H1 (cell line): ENCODE measurements at regions not wholly inside any gene's neighbourhood (a gene's known extent, or its start where the extent isn't known, plus 50 kb on each side); places are given as distances from the start of the nearest gene placed in this dataset.

Source experiments
- CTCF ChIA-PET: fragments of 300-600 bp; sonication (Branson Sonifier 250); formaldehyde crosslinking; loops from one replicate; lab custom pipeline; 2021; ENCODE audit not compliant: partially characterized antibody; lab: Charles Lee
- POLR2A ChIA-PET: fragments of 300-600 bp; sonication (Branson Sonifier 250); formaldehyde crosslinking; loops from one replicate; lab custom pipeline; 2021; ENCODE audit warnings: inconsistent platforms; ENCODE audit not compliant: partially characterized antibody; lab: Charles Lee
- DNase-seq, 2 experiments: peaks; one replicate each; pipeline versions ENCODE4 v3.0.0 to v3.0.0-alpha.2; 2010 to 2022; ENCODE audit warnings: low spot score in 2 of 2, low read depth in 1 of 2, mixed read lengths in 1 of 2
- FAIRE-seq: peaks from 2 replicates; lab custom pipeline; 2011; peaks lifted over from hg19 to GRCh38; lab: Jason Lieb, UNC
- H2AFZ ChIP-seq: 2 replicates; pipeline ENCODE4 v1.8.1; 2012; ENCODE audit warnings: low read length, inconsistent platforms
- H2AK5ac ChIP-seq: 2 replicates; pipeline ENCODE4 v1.6.1; 2013; ENCODE audit warnings: low read depth, low read length
- H2BK120ac ChIP-seq: replicated peaks from 2 replicates; pipeline ENCODE3; 2013; ENCODE audit warnings: low read depth, low read length, inconsistent platforms
- H2BK12ac ChIP-seq: 2 replicates; pipeline ENCODE4 v1.6.1; 2013; ENCODE audit warnings: low read depth, low read length
- H2BK15ac ChIP-seq: 2 replicates; pipeline ENCODE4 v1.6.1; 2013; ENCODE audit warnings: low read length
- H2BK20ac ChIP-seq: 2 replicates; pipeline ENCODE4 v1.6.1; 2013; ENCODE audit warnings: low read length
- H2BK5ac ChIP-seq: 2 replicates; pipeline ENCODE4 v1.6.1; 2013; ENCODE audit warnings: low read depth, low read length
- H3K14ac ChIP-seq: 2 replicates; pipeline ENCODE4 v1.6.1; 2013; ENCODE audit warnings: inconsistent platforms; ENCODE audit not compliant: insufficient read length
- H3K18ac ChIP-seq: 2 replicates; pipeline ENCODE4 v1.6.1; 2013; ENCODE audit warnings: low read length; ENCODE audit errors: extremely low read depth
- H3K23ac ChIP-seq: 2 replicates; pipeline ENCODE4 v1.6.1; 2013; ENCODE audit warnings: inconsistent platforms; ENCODE audit not compliant: insufficient read length
- H3K23me2 ChIP-seq: 2 replicates; pipeline ENCODE4 v1.6.1; 2013; ENCODE audit warnings: low read depth, low read length
- H3K27ac ChIP-seq: 2 replicates; pipeline ENCODE4 v1.6.1; 2011; ENCODE audit warnings: low read depth, low read length, inconsistent platforms
- H3K27me3 ChIP-seq, 4 experiments: replicated peaks in 1 of 4; 1 replicate in 1 of 4; 2 replicates in 3 of 4; pipeline versions ENCODE4 v1.6.1 to v1.8.1; 2011 to 2013; ENCODE audit warnings: low read length in 3 of 4, mild to moderate bottlenecking in 3 of 4, inconsistent platforms in 2 of 4, mixed read lengths in 2 of 4, moderate library complexity in 1 of 4; ENCODE audit not compliant: control insufficient read depth in 3 of 4, insufficient read depth in 3 of 4; ENCODE audit errors: extremely low read depth in 1 of 4
- H3K36me3 ChIP-seq, 4 experiments: 2 replicates each; pipeline versions ENCODE4 v1.6.1 to v1.8.1; 2011 to 2013; ENCODE audit warnings: mild to moderate bottlenecking in 4 of 4, low read length in 3 of 4, moderate library complexity in 2 of 4, control low read depth in 1 of 4, inconsistent platforms in 1 of 4; ENCODE audit not compliant: insufficient read depth in 4 of 4, control insufficient read depth in 2 of 4
- H3K4ac ChIP-seq: replicated peaks from 2 replicates; pipeline ENCODE3; 2013; ENCODE audit warnings: low read length, low read depth, mixed read lengths, inconsistent platforms; ENCODE audit not compliant: insufficient read length
- H3K4me1 ChIP-seq, 4 experiments: replicated peaks in 1 of 4; 1 replicate in 1 of 4; 2 replicates in 3 of 4; pipeline versions ENCODE4 v1.6.1 to v1.8.1; 2011 to 2013; ENCODE audit warnings: low read length in 3 of 4, inconsistent platforms in 2 of 4, mixed read lengths in 1 of 4; ENCODE audit not compliant: insufficient read depth in 4 of 4, control insufficient read depth in 3 of 4
- H3K4me2 ChIP-seq, 2 experiments: 2 replicates each; pipeline versions ENCODE4 v1.6.1 to v1.8.1; 2011 to 2013; ENCODE audit warnings: low read depth in 2 of 2, low read length in 2 of 2, control low read depth in 1 of 2, inconsistent platforms in 1 of 2, mild to moderate bottlenecking in 1 of 2; ENCODE audit not compliant: insufficient read depth in 1 of 2
- H3K4me3 ChIP-seq, 4 experiments: fragments of 200-600, 300-600 bp in 1 of 4; sonication (generic), shearing (Covaris generic), sonication (Bioruptor Twin) in 1 of 4; 2 replicates each; pipeline versions ENCODE4 v1.5.1 to v1.8.1; 2011 to 2016; ENCODE audit warnings: low read length in 4 of 4, low read depth in 3 of 4, control low read depth in 2 of 4, inconsistent platforms in 2 of 4, mild to moderate bottlenecking in 2 of 4, mixed read lengths in 1 of 4, moderate library complexity in 1 of 4; ENCODE audit not compliant: insufficient read depth in 2 of 4; ENCODE audit errors: extremely low read depth in 1 of 4
- H3K56ac ChIP-seq: replicated peaks from 2 replicates; pipeline ENCODE3; 2013; ENCODE audit warnings: low read depth, mild to moderate bottlenecking, mixed read lengths, low read length, inconsistent platforms; ENCODE audit not compliant: insufficient read length
- H3K79me1 ChIP-seq: 2 replicates; pipeline ENCODE4 v1.6.1; 2013; ENCODE audit warnings: low read depth, low read length, control low read depth
- H3K79me2 ChIP-seq, 2 experiments: 2 replicates each; pipeline versions ENCODE4 v1.6.1 to v1.8.1; 2012 to 2013; ENCODE audit warnings: low read length in 2 of 2, mild to moderate bottlenecking in 2 of 2, inconsistent platforms in 1 of 2; ENCODE audit not compliant: insufficient read depth in 2 of 2, control insufficient read depth in 1 of 2
- H3K9ac ChIP-seq, 4 experiments: replicated peaks in 1 of 4; 1 replicate in 1 of 4; 2 replicates in 3 of 4; pipeline versions ENCODE4 v1.6.1 to v1.8.1; 2011 to 2013; ENCODE audit warnings: low read depth in 3 of 4, low read length in 3 of 4, control low read depth in 2 of 4, mild to moderate bottlenecking in 2 of 4, moderate library complexity in 2 of 4, inconsistent platforms in 1 of 4; ENCODE audit errors: extremely low read depth in 1 of 4
- H3K9me3 ChIP-seq, 2 experiments: 2 replicates each; pipeline versions ENCODE4 v1.6.1 to v1.8.1; 2012 to 2013; ENCODE audit warnings: mild to moderate bottlenecking in 2 of 2, moderate library complexity in 2 of 2, control low read depth in 1 of 2, inconsistent platforms in 1 of 2, low read depth in 1 of 2, low read length in 1 of 2, mixed read lengths in 1 of 2; ENCODE audit not compliant: insufficient read depth in 2 of 2
- H4K20me1 ChIP-seq, 2 experiments: replicated peaks in 1 of 2; 2 replicates each; pipeline versions ENCODE3 to v1.8.1; 2011 to 2013; ENCODE audit warnings: inconsistent platforms in 2 of 2, low read length in 2 of 2, mild to moderate bottlenecking in 1 of 2; ENCODE audit not compliant: insufficient read depth in 2 of 2, control insufficient read depth in 1 of 2
- H4K5ac ChIP-seq: 2 replicates; pipeline ENCODE4 v1.6.1; 2013; ENCODE audit warnings: low read length, low read depth, mixed read lengths, inconsistent platforms; ENCODE audit not compliant: insufficient read length
- H4K8ac ChIP-seq: 2 replicates; pipeline ENCODE4 v1.8.0; 2013; ENCODE audit warnings: mild to moderate bottlenecking, moderate library complexity, low read length, inconsistent platforms; ENCODE audit not compliant: insufficient read depth; ENCODE audit errors: extremely low read depth
- H4K91ac ChIP-seq: replicated peaks from 2 replicates; pipeline ENCODE3; 2013; ENCODE audit warnings: low read length, mixed read lengths, inconsistent platforms; ENCODE audit not compliant: insufficient read length
- GTF2F1 ChIP-seq: IDR thresholded peaks from 2 replicates; pipeline ENCODE4 v1.6.1; 2012; ENCODE audit warnings: low read depth, low read length, improper control_type of control experiment, borderline replicate concordance
- POLR2A ChIP-seq, 2 experiments: IDR thresholded peaks; 1 replicate in 1 of 2; 2 replicates in 1 of 2; pipeline ENCODE4 v1.6.1; 2011; ENCODE audit warnings: low read depth in 2 of 2, low read length in 2 of 2, mild to moderate bottlenecking in 2 of 2; ENCODE audit errors: control extremely low read depth in 1 of 2
- RBBP5 ChIP-seq: IDR thresholded peaks from 2 replicates; pipeline ENCODE4 v1.7.1; 2012; ENCODE audit warnings: low read depth, mild to moderate bottlenecking, inconsistent platforms, low read length, moderate library complexity, borderline replicate concordance
- WGBS, 2 experiments: shearing (Covaris generic) in 1 of 2; methylation state at CpG; one replicate each; pipeline versions ENCODE4 v1.1.6 to v1.1.7; 2013 to 2015; ENCODE audit warnings: low lambda C conversion rate in 2 of 2, mixed read lengths in 2 of 2, inconsistent platforms in 1 of 2, low coverage in 1 of 2, missing lambda C conversion rate in 1 of 2; ENCODE audit not compliant: insufficient replicate concordance in 2 of 2, insufficient coverage in 1 of 2, insufficient read length in 1 of 2; ENCODE audit errors: extremely low coverage in 1 of 2, missing lambda C conversion rate in 1 of 2; 5-methylcytosine and 5-hydroxymethylcytosine counted together

DNA sequence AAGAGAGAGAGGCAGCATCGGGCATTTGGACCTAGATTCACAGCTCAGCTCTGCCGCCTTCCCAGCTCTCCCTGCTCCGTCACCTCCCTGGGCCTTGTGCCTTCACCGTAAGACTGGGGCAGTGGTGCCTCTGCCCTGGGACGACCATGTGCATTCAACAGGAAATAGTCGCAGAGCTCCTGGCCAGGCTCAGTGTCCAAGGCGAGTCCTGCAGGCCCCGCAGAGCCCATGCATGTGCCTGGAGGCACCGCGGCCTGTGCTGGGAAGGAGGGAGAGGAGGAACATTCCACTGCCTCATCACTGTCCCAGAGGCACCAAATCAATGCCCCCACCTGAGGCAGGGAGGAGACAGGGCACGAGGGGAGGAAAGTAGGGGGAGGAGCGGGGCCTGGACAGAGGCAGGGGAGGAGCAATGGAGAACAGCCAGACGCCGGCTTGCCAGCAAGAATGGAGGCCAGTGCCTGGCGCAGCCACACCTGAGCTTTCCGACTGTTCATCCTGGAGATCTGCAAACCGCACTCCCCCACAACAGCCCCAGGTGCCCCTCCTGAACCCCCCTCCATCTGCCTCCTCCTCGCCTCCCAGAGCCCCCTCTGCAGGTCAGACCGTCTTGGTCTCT, 74.4 kb upstream of the PRR5 start:
- H3K23me2 ChIP-seq: no peaks in the 10 kb centered on the region
- CTCF ChIA-PET: interaction anchor here (0.6 to 5.3 kb wide), 32 partner anchors 12 to 660 kb away, joined by 3 to 69 read pairs (median 4); no protein-coding TSS in a partner anchor
- TF ChIP-seq POLR2A (IDR thresholded peaks at IDR 0.05; ENCODE audit: control extremely low read depth in 1 of 2, low read depth in 2 of 2, low read length in 2 of 2): no peak
- TF ChIP-seq GTF2F1: no peak
- TF ChIP-seq RBBP5: no peak

More for the DNA sequence above, 74.4 kb upstream of the PRR5 start:
- no peaks in the 10 kb centered on the region for H3K79me1 ChIP-seq
- peaks cover 0 to 10% of the 10 kb centered on the region in 2 experiments for H4K20me1 ChIP-seq
- WGBS, 2 experiments: 66% methylated on average over 15 of the region's 19 CpGs; no CpG with 5 or more reads in 1 of the 2 experiments
- H2BK15ac ChIP-seq: no peak overlapping the region
- DNase-seq (no peak), FAIRE-seq (no peak)
- no peak overlapping the region for H3K9ac ChIP-seq
- H4K8ac ChIP-seq: no peak overlapping the region
- POLR2A ChIA-PET: interaction anchor here (1.1 kb wide), 1 partner anchor 33 kb away, joined by 3 read pairs; no protein-coding TSS in a partner anchor
- H2BK120ac ChIP-seq: no peak overlapping the region
- no peak overlapping the region for H3K14ac ChIP-seq
- H3K4ac ChIP-seq: no peak overlapping the region
- no peaks in the 10 kb centered on the region for H3K9me3 ChIP-seq
- H2AFZ ChIP-seq: no peak overlapping the region
- no peak overlapping the region for H3K18ac ChIP-seq
- H3K4me3 ChIP-seq: no peak overlapping the region
- no peak overlapping the region for H2AK5ac ChIP-seq
- H4K5ac ChIP-seq: no peak overlapping the region
- peaks cover 0 to 6% (median 0%) of the 10 kb centered on the region in 4 experiments; a peak in 1 of 7 replicates for H3K4me1 ChIP-seq
- H3K27ac ChIP-seq: no peak overlapping the region
- H2BK5ac ChIP-seq: no peak overlapping the region
- no peak overlapping the region for H4K91ac ChIP-seq
- H3K4me2 ChIP-seq: no peak overlapping the region
- peaks cover 19 to 54% (median 52%) of the 10 kb centered on the region in 4 experiments for H3K27me3 ChIP-seq
- H2BK12ac ChIP-seq: no peak overlapping the region
- no peak overlapping the region for H2BK20ac ChIP-seq
- no peak overlapping the region for H3K23ac ChIP-seq
- H3K36me3 ChIP-seq: no peaks in the 10 kb centered on the region
- H3K56ac ChIP-seq: no peak overlapping the region
- H3K79me2 ChIP-seq: no peaks in the 10 kb centered on the region
